Body of pancreas (tissue), 4 donors: ENCODE measurements at regions not wholly inside any gene's neighbourhood (a gene's known extent, or its start where the extent isn't known, plus 50 kb on each side); places are given as distances from the start of the nearest gene placed in this dataset.

Experiments
- CTCF ChIP-seq, 7 experiments: fragments of 450-650 bp in 4 of 7; fragments of 200-600 bp in 3 of 7; sonication (generic) in 3 of 7; IDR thresholded peaks; one replicate each; pipeline ENCODE4 v1.5.1; 2016 to 2019; ENCODE audit warnings: antibody characterized with exemption in 7 of 7
- POLR2A ChIP-seq, 3 donors: fragments of 450-650 bp; IDR thresholded peaks; one replicate each; pipeline ENCODE4 v1.6.1; 2016; ENCODE audit warnings: antibody characterized with exemption in 3 of 3, mild to moderate bottlenecking in 2 of 3

- TF ChIP-seq CTCF (IDR thresholded peaks at IDR 0.05) = no peak
- TF ChIP-seq POLR2A (IDR thresholded peaks at IDR 0.05) = no peak
Observed at GRCh38 chr14:95455246-95455645, 61.2 kb downstream of the SYNE3 start.
